HG03045 (cell line): ENCODE measurements at regions not wholly inside any gene's neighbourhood (a gene's known extent, or its start where the extent isn't known, plus 50 kb on each side); places are given as distances from the start of the nearest gene placed in this dataset.

ENCODE experiments used
- ATAC-seq: cut with Tn5 transposase; IDR thresholded peaks from one replicate; pipeline ENCODE4 v1.9.1; 2021; ENCODE audit warnings: mild to moderate bottlenecking, moderate library complexity; ENCODE audit not compliant: unreplicated experiment

GRCh38 chr2:105625632-105626031 lies 119.1 kb upstream of the NCK2 start:
- no peak for ATAC-seq

- ATAC-seq = no peak
Measured at GRCh38 chr2:105621038-105621437, 123.7 kb upstream of the NCK2 start.

- ATAC-seq = no peak
Measured at GRCh38 chr2:105618351-105618659, 126.4 kb upstream of the NCK2 start.

DNA sequence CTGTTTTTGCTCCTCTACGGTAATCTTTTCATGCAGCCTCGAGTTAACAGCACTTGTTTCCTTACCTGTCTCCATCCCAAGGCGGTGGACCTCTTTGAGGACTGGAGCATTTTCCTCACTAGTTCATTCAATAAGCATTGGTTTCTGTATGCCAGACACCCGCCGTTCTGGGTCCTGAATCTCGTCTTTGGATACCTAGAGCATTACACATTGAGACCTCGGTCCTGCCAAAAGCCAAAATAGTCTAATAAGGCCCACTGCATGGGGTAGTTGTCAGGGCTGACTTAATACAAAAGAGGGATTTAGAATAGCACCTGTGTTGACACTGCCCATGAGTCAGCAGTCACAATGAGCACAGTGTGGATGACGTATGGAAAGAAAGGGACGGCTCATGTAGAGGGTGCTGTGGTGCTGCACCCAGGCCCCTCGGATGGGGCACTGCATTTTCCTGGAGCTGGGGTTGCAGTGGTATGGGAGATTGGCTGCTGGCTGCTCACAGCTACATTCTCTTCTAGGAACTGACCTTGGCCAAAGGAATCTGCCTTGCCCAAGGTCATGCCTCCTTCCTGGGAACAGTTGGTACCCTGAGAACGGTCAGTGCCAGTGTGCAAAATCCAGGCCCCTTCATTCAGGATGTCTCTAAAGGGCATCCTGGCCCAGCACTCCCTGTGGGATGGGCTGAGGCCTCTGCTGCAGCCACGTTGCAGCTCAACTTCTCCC lies 126.9 kb upstream of the NCK2 start:
- no peak for ATAC-seq

- no peak for ATAC-seq
Measured at GRCh38 chr2:105615305-105615704, 129.4 kb upstream of the NCK2 start.

DNA sequence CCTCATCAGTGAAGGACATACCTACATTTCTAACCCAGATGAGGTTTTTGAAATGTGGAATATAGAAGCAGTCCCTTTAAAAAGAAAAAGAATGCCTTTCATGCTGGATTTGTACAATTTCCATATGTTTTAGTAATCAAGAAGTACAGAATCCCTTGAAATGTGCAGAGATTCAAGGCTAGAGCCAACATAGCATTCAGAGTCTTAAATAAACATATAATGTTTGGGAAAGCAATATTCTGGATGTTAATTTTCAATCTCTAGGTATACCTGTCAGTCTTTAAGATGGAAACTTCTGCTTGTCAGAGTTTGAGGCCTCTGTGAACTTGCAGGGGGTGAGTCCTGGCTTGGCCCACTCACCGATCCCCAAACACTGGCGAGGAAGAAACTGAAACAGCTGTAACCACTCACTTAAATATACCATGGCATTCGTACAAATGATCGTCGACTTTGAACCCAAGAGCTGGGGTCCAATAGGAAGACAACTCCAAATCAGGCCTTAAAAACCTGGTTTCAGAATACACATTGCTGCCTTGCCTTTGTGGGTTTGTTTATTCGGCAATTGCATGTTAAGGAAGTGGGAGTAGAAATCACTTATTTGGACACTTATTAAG lies 132.8 kb upstream of the NCK2 start:
- ATAC-seq = no peak

DNA sequence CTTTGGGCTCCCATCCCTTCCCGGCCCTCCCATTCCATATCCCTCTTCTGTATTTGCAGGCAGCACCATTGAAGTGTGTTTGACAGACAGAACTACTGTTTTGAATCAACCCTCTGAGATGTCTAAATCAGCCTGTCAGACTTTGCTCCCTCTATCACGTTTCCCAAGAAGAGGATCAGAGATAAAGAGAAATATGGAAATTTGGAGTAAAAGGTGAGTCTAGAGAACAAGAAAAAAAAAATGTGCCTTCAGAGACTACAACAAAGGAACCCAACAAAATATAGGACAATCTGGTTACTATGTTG lies 133.4 kb upstream of the NCK2 start:
- ATAC-seq = no peak

DNA sequence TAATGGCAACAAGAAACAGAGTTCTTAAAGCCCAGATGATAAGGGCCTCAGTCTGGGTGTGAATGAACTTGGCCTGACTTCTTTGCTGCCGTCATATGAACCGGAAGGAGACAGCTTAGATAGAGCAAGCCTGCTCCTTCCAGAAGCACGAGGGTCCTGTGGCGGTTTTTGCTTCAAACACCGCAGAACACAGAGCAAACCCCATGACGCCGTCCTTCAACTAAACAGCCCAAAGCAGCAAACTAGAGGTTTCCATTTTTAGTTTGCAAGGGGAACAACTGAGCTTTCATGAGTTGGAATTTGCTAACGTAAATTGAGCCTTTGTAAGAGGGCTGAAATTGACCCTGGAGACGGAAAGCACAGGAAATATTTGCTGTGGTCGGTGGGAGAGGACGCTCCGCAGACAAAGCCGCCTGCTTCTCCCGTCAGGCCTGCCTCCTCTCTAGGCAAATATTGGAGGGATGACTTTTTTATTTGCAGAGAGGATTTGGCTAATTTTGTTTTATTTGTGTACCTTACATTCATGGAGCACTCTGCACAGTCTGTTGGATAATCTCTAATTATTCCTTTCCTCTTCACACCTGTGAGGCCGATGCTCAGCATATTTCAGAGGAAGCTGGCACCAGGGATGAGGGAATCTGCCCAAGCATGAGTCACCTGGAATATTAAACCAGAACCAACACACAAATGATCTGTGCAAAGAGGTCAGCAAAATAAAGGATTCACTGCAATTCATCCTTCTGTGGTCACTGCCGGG lies 134.0 kb upstream of the NCK2 start:
- no peak for ATAC-seq

GRCh38 chr2:105609746-105610402 lies 134.8 kb upstream of the NCK2 start:
- ATAC-seq = no peak

- ATAC-seq = no peak
Measured at GRCh38 chr2:105607920-105608504, 136.7 kb upstream of the NCK2 start.

- no peak for ATAC-seq
Measured at GRCh38 chr2:105606081-105606480, 138.6 kb upstream of the NCK2 start.

- ATAC-seq = no peak
Measured at GRCh38 chr2:105604938-105605337, 139.8 kb upstream of the NCK2 start.

DNA sequence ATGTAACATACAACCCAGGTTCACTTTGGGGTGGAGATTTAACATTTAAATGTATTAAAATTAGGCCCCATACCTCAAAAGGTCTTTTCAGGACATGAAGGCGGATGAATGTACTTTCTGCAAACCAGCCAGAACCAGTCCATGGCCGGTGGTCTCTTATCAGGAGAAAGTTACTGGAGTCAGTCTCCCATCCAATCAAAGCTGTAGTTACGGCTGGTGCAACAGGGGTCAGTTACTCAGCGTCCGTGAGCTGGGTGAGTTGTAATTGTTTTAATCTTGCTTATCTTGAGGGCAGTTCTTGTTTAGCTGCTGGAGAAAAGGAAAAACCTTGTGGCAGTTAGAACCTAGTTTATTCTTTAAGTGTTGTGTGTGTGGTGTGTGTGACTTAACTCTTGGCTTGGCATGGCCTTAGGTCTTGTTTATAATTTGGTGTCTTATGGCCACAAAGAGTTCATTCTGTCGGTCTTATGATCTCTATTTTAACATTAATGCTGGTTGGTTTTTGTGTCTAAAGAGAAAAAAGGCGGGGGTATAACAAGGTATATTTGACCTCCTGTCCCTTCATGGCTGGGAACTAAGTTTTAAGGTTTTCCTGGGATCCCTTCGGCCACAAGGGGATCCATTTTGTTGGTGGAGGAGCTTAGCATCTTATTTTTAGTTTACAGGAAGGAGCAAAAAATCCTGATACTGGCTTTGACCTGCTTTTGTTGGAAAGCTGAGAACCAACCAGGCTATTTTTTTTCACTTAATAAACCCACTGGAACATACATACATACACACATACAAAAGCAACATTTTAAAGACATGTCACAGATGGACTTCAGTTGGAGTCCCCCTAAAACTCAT lies 143.5 kb upstream of the NCK2 start:
- ATAC-seq = no peak

- ATAC-seq = no peak
Measured at GRCh38 chr2:105600602-105600948, 144.1 kb upstream of the NCK2 start.

GRCh38 chr2:105600037-105600442 lies 144.7 kb upstream of the NCK2 start:
- ATAC-seq = no peak

GRCh38 chr2:105598829-105599698 lies 145.6 kb upstream of the NCK2 start:
- ATAC-seq = no peak

DNA sequence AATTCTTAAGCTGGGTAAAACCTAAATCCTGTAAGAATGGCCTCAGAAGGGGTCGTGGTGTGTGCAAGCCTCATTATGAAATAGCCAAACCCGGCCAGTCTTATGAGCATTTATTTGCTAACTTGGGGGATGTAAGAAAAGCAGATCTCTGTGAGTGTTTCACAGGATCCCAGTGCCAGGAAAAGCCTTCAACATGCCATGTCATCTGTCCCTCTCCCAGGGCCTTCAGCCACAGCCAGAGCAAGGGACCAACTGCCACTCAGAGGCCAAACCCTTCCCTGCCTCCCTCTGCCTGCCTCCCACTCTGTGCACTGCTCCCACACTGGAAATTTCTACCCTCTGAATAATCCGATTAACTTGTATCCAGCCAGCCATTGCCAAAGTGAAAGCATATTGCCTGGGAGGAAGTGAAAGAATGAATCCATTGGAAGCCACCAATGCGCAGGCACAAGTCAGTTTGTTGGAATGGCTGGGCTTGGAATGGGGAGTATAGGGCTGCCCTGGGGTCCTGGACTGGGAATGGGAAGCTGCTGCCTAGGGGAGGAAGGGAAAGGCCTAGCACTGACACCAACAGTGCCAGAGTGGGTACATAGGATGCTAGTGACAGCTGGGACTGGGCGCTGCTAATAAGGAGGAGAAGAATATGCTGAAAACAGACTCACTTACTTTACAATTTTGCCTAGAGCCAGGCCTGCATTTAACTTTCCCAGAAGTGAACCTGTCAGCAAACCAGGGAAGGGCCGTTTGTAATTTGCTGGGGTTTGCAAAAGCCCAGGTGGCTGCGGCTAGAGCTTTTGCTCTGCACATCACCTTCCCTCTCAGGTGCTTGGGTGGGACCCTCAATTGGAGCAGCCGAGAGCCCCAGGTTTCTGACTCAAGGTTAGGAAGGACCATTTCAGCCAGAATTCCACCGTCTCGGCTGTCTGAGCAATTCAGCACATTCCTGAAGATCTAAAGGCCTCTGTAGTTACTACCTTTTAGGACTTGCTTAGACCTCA lies 146.6 kb upstream of the NCK2 start:
- ATAC-seq = no peak

- ATAC-seq = no peak
Measured at GRCh38 chr2:105597011-105597805, 147.5 kb upstream of the NCK2 start.
